Kidney (tissue), 13 donors: ENCODE measurements at regions not wholly inside any gene's neighbourhood (a gene's known extent, or its start where the extent isn't known, plus 50 kb on each side); places are given as distances from the start of the nearest gene placed in this dataset.

Experiments used
- DNase-seq, 5 donors: peaks; one replicate each; pipeline ENCODE4 v3.0.0-alpha.2; 2013 to 2020
- FAIRE-seq: peaks from 2 replicates; lab custom pipeline; 2012; peaks lifted over from hg19 to GRCh38; lab: Jason Lieb, UNC
- H3K27ac ChIP-seq, 2 donors: one replicate each; pipeline ENCODE4 v1.7.0; 2013; ENCODE audit warnings: low read depth in 2 of 2, low read length in 2 of 2, inconsistent platforms in 1 of 2
- H3K27me3 ChIP-seq: one replicate; pipeline ENCODE4 v1.7.1; 2013; ENCODE audit warnings: low read length, inconsistent platforms; ENCODE audit not compliant: control insufficient read depth, insufficient read depth
- H3K36me3 ChIP-seq, 3 donors: one replicate each; pipeline versions ENCODE4 v1.7.0 to v1.7.1; 2013; ENCODE audit warnings: low read length in 3 of 3, control low read depth in 1 of 3, inconsistent platforms in 1 of 3; ENCODE audit not compliant: insufficient read depth in 3 of 3, control insufficient read depth in 2 of 3
- H3K4me1 ChIP-seq, 3 donors: one replicate each; pipeline versions ENCODE4 v1.7.0 to v1.7.1; 2013; ENCODE audit warnings: low read length in 3 of 3, inconsistent platforms in 1 of 3, low read depth in 1 of 3; ENCODE audit not compliant: control insufficient read depth in 2 of 3, insufficient read depth in 2 of 3
- H3K4me3 ChIP-seq, 3 donors: one replicate each; pipeline versions ENCODE4 v1.7.0 to v1.8.1; 2013; ENCODE audit warnings: low read length in 3 of 3, control low read depth in 1 of 3, inconsistent platforms in 1 of 3
- H3K9ac ChIP-seq, 3 donors: one replicate each; pipeline versions ENCODE4 v1.7.0 to v1.7.1; 2013; ENCODE audit warnings: low read length in 3 of 3, control low read depth in 1 of 3, inconsistent platforms in 1 of 3
- H3K9me3 ChIP-seq, 3 donors: one replicate each; pipeline versions ENCODE4 v1.7.0 to v1.7.1; 2013; ENCODE audit warnings: low read length in 3 of 3, control low read depth in 1 of 3, inconsistent platforms in 1 of 3; ENCODE audit not compliant: control insufficient read depth in 2 of 3, insufficient read depth in 1 of 3
- CTCF ChIP-seq: IDR thresholded peaks from 3 replicates; pipeline ENCODE4 v1.5.1; 2012; ENCODE audit warnings: mild to moderate bottlenecking, moderate library complexity, borderline replicate concordance; ENCODE audit not compliant: insufficient read depth; ENCODE audit errors: extremely low read depth
- intact Hi-C: fragments of 100-400 bp; cut with DNase I; formaldehyde crosslinking; loops from one replicate; pipeline ENCODE4 v1.11.1; 2022
- donor health status: control.
- donor health status: control.
- donor health status: control.
- donor health status: control.
- donor health status: control.
- donor health status: DM: yes; HTN: yes; CAD: no.
- donor health status: Normal renal cell carcinoma (clear cell type).

DNA sequence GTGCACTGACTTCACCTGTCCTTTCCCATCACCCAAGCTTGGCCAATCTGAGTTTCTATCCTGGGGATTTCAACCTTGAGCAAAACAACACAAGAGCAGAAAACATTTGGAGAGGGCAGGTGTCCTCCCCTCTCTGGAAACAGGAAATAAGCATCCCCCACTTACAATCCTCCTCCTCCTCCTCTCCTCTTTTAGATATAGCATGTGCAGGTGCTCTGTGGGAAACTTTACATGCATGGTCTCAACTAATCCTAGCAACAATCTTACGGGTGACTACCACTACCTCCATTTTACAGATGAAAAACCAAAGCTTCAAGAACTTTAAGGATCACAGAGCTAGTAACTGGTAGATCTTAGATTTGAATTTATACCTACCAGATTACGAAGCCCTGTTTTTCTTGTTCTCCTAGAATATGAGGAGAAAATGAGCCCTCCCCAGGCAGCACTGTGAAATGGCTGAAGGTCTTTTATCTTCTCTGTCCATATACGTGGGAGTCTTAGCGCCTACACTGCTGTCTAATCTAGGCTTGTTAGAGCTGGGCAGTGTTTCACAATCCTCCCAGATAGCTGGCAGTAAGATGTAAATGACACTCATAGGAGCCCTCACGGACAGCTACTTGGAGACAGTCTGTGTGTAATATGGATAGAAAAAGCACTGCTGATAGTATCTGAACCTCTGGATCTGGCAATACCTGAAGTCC, 301.2 kb upstream of the PROK2 start:
- H3K36me3 ChIP-seq = no peaks in the 10 kb centered on the region
- H3K4me3 ChIP-seq = no peak overlapping the region
- no peaks in the 10 kb centered on the region for H3K4me1 ChIP-seq
- intact Hi-C loops = no loop called here
- no peak for TF ChIP-seq CTCF
- no peaks in the 10 kb centered on the region for H3K27me3 ChIP-seq
- DNase-seq = peak in 3 of 5 donors; percentile 36 to 55 (median 51)
- no peak overlapping the region for H3K9ac ChIP-seq
- H3K9me3 ChIP-seq = peaks cover 0 to 2% (median 0%) of the 10 kb centered on the region in 3 donors
- no peak overlapping the region for H3K27ac ChIP-seq
- no peak for FAIRE-seq

- Histone ChIP-seq H3K4me1 (no peaks in the 10 kb centered on the region), H3K36me3 (no peaks in the 10 kb centered on the region), H3K4me3 (no peak overlapping the region), H3K27me3 (no peaks in the 10 kb centered on the region), H3K27ac (no peak overlapping the region), H3K9me3 (peaks cover 0 to 2% (median 0%) of the 10 kb centered on the region in 3 donors), H3K9ac (no peak overlapping the region)
- intact Hi-C loops = no loop called here
- no peak for TF ChIP-seq CTCF
- FAIRE-seq (no peak), DNase-seq (no peak)
These were observed 300.1 kb upstream of the PROK2 start for GRCh38 chr3:72085036-72085435.

GRCh38 chr3:72082776-72083462, 298.0 kb upstream of the PROK2 start:
- H3K9ac ChIP-seq = no peak overlapping the region
- no peak for TF ChIP-seq CTCF
- DNase-seq = peak in 3 of 5 donors; percentile 49 to 58 (median 58)
- H3K27me3 ChIP-seq = no peaks in the 10 kb centered on the region
- no peaks in the 10 kb centered on the region for H3K9me3 ChIP-seq
- no peak overlapping the region for H3K4me3 ChIP-seq
- FAIRE-seq = no peak
- intact Hi-C loops = no loop called here
- no peaks in the 10 kb centered on the region for H3K4me1 ChIP-seq
- no peaks in the 10 kb centered on the region for H3K36me3 ChIP-seq
- no peak overlapping the region for H3K27ac ChIP-seq
